IMR-90 (cell line): ENCODE measurements at regions not wholly inside any gene's neighbourhood (a gene's known extent, or its start where the extent isn't known, plus 50 kb on each side); places are given as distances from the start of the nearest gene placed in this dataset.
"Not testable (repeated sequence)": the region's sequence is repeated elsewhere in the genome, so short reads cannot be mapped to it uniquely, and the experiment has no call there.

Source experiments
- ATAC-seq: fragments of 200-7000 bp; cut with Tn5 transposase; 2 replicates; pipeline ENCODE4 v1.9.1; 2020; ENCODE audit warnings: low read depth, mild to moderate bottlenecking, moderate library complexity
- BruUV-seq: library from RNA; stranded (reverse); fragments of 400-500 nt; replicated peaks from 2 replicates; lab custom pipeline; 2021; lab: Mats Ljungman, UMichigan
- CTCF ChIA-PET: fragments of 300-600 bp; formaldehyde crosslinking; extraction: SDS; loops from one replicate; lab custom pipeline; 2021; ENCODE audit warnings: antibody characterized with exemption; lab: Yijun Ruan, JAX
- POLR2A ChIA-PET: fragments of 300-600 bp; sonication (Branson Sonifier 250); formaldehyde crosslinking; loops from one replicate; lab custom pipeline; 2022; ENCODE audit warnings: antibody characterized with exemption; ENCODE audit not compliant: unreplicated experiment; lab: Charles Lee
- DNase-seq: peaks from one replicate; pipeline ENCODE4 v3.0.0; 2013
- H2AFZ ChIP-seq: replicated peaks from 2 replicates; pipeline ENCODE3; 2013; ENCODE audit warnings: low read length, mild to moderate bottlenecking; ENCODE audit not compliant: poor library complexity
- H2AK5ac ChIP-seq: 2 replicates; pipeline ENCODE4 v1.6.1; 2013; ENCODE audit warnings: low read depth, low read length, inconsistent platforms
- H2AK9ac ChIP-seq: replicated peaks from 2 replicates; pipeline ENCODE3; 2013; ENCODE audit warnings: mild to moderate bottlenecking, low read depth, low read length, moderate library complexity; ENCODE audit not compliant: poor library complexity
- H2BK120ac ChIP-seq: 2 replicates; pipeline ENCODE4 v1.6.1; 2013; ENCODE audit warnings: low read depth, low read length, inconsistent platforms
- H2BK15ac ChIP-seq: 3 replicates; pipeline ENCODE4 v1.6.1; 2013; ENCODE audit warnings: low read depth, low read length, inconsistent platforms
- H2BK20ac ChIP-seq: 2 replicates; pipeline ENCODE4 v1.6.1; 2013; ENCODE audit warnings: low read depth, mild to moderate bottlenecking, inconsistent platforms, low read length, moderate library complexity
- H2BK5ac ChIP-seq: 2 replicates; pipeline ENCODE4 v1.6.1; 2013; ENCODE audit warnings: mild to moderate bottlenecking, low read depth, low read length, inconsistent platforms; ENCODE audit not compliant: poor library complexity, severe bottlenecking
- H3K14ac ChIP-seq: replicated peaks from 2 replicates; pipeline ENCODE4 v1.6.1; 2013; ENCODE audit warnings: low read depth, low read length, inconsistent platforms
- H3K18ac ChIP-seq: 2 replicates; pipeline ENCODE4 v1.6.1; 2013; ENCODE audit warnings: low read depth, low read length, control low read depth
- H3K23ac ChIP-seq: 2 replicates; pipeline ENCODE4 v1.6.1; 2013; ENCODE audit warnings: low read depth, low read length, inconsistent platforms
- H3K27ac ChIP-seq: 2 replicates; pipeline ENCODE4 v1.5.1; 2013; ENCODE audit warnings: mild to moderate bottlenecking, control low read depth, low read length; ENCODE audit not compliant: insufficient read depth
- H3K27me3 ChIP-seq: 2 replicates; pipeline ENCODE4 v1.6.1; 2013; ENCODE audit warnings: low read length; ENCODE audit not compliant: control insufficient read depth, insufficient read depth
- H3K36me3 ChIP-seq: 2 replicates; pipeline ENCODE4 v1.6.1; 2013; ENCODE audit warnings: low read length, mixed read lengths; ENCODE audit not compliant: control insufficient read depth, insufficient read depth
- H3K4ac ChIP-seq: 2 replicates; pipeline ENCODE4 v1.6.1; 2013; ENCODE audit warnings: low read depth, low read length, inconsistent platforms
- H3K4me1 ChIP-seq: 2 replicates; pipeline ENCODE4 v1.6.1; 2013; ENCODE audit warnings: low read length, mixed read lengths; ENCODE audit not compliant: control insufficient read depth, insufficient read depth
- H3K4me2 ChIP-seq: 2 replicates; pipeline ENCODE4 v1.6.1; 2013; ENCODE audit warnings: low read depth, mild to moderate bottlenecking, control low read depth, low read length, moderate library complexity
- H3K4me3 ChIP-seq: 2 replicates; pipeline ENCODE4 v1.5.1; 2013; ENCODE audit warnings: low read depth, mild to moderate bottlenecking, control low read depth, low read length, moderate library complexity; ENCODE audit not compliant: insufficient read depth
- H3K56ac ChIP-seq: 2 replicates; pipeline ENCODE4 v1.6.1; 2013; ENCODE audit warnings: low read length, inconsistent platforms; ENCODE audit not compliant: insufficient read depth; ENCODE audit errors: extremely low read depth
- H3K79me1 ChIP-seq, 2 experiments: 2 replicates each; pipeline ENCODE4 v1.6.1; 2013; ENCODE audit warnings: low read length in 2 of 2, inconsistent platforms in 1 of 2, low read depth in 1 of 2
- H3K9ac ChIP-seq: 2 replicates; pipeline ENCODE4 v1.6.1; 2013; ENCODE audit warnings: low read depth, low read length, control low read depth
- H3K9me1 ChIP-seq: 2 replicates; pipeline ENCODE4 v1.6.1; 2013; ENCODE audit warnings: low read length, inconsistent platforms; ENCODE audit not compliant: insufficient read depth
- H3K9me3 ChIP-seq: 2 replicates; pipeline ENCODE4 v1.6.1; 2013; ENCODE audit warnings: low read length; ENCODE audit not compliant: control insufficient read depth, insufficient read depth
- H4K20me1 ChIP-seq: 2 replicates; pipeline ENCODE4 v1.6.1; 2013; ENCODE audit warnings: low read length, inconsistent platforms; ENCODE audit not compliant: insufficient read depth
- H4K5ac ChIP-seq: 2 replicates; pipeline ENCODE4 v1.6.1; 2013; ENCODE audit warnings: mild to moderate bottlenecking, low read depth, low read length, control low read depth
- H4K8ac ChIP-seq, 2 experiments: 2 replicates each; pipeline ENCODE4 v1.6.1; 2013; ENCODE audit warnings: low read depth in 2 of 2, low read length in 2 of 2, control low read depth in 1 of 2, inconsistent platforms in 1 of 2
- H4K91ac ChIP-seq: 2 replicates; pipeline ENCODE4 v1.6.1; 2013; ENCODE audit warnings: low read depth, low read length, inconsistent platforms; ENCODE audit not compliant: insufficient read depth
- WGBS, 2 experiments: methylation state at CpG; one replicate each; pipeline versions ENCODE4 v1.1.5 to v1.1.7; 2013; ENCODE audit warnings: missing lambda C conversion rate in 2 of 2; ENCODE audit not compliant: insufficient read length in 1 of 2; ENCODE audit errors: extremely low coverage in 2 of 2; 5-methylcytosine and 5-hydroxymethylcytosine counted together
- dilution Hi-C: fragments of 300-500 bp; cut with HindIII; formaldehyde crosslinking; loops from one replicate; pipeline ENCODE4 v1.14.3; 2018; ENCODE audit warnings: low sequenced_read_pairs; ENCODE audit not compliant: unreplicated experiment
- in situ Hi-C: fragments of 300-500 bp; cut with MboI; formaldehyde crosslinking; loops from 3 replicates; pipeline ENCODE4 v1.14.3; 2019; ENCODE audit warnings: low sequenced_read_pairs, inconsistent platforms, mixed read lengths
- intact Hi-C: fragments of 100-400 bp; cut with micrococcal nuclease; formaldehyde crosslinking; loops from 2 replicates; pipeline ENCODE4 v1.10.0; 2022

- H3K14ac ChIP-seq, H2BK15ac ChIP-seq, H3K4me2 ChIP-seq, H4K8ac ChIP-seq, ATAC-seq, H3K79me1 ChIP-seq, H3K56ac ChIP-seq, H2AK9ac ChIP-seq, H3K9ac ChIP-seq, H2BK120ac ChIP-seq, H3K27ac ChIP-seq, H3K18ac ChIP-seq, H3K4me1 ChIP-seq, H2AK5ac ChIP-seq, in situ Hi-C loops, H3K23ac ChIP-seq, H2BK20ac ChIP-seq, H3K4me3 ChIP-seq, H3K4ac ChIP-seq, intact Hi-C loops, H3K36me3 ChIP-seq, POLR2A ChIA-PET, H4K5ac ChIP-seq, BruUV-seq, H4K20me1 ChIP-seq, DNase-seq, H2AFZ ChIP-seq, H3K27me3 ChIP-seq, dilution Hi-C loops, H3K9me3 ChIP-seq, H2BK5ac ChIP-seq, H4K91ac ChIP-seq: not testable (repeated sequence)
- WGBS, 2 experiments, result no CpG with 5 or more reads among the region's 3 CpGs
- H3K9me1 ChIP-seq, result peaks cover 18% of the 10 kb centered on the region; the same call in 1 of the 2 replicates
- CTCF ChIA-PET, result interaction anchor here (1.7 kb wide), 1 partner anchor 10 kb away, joined by 3 read pairs; no protein-coding TSS in a partner anchor
Observed at GRCh38 chr1:91607686-91608085, 107.0 kb downstream of the CDC7 start.
